ENCODE measurements at regions not wholly inside any gene's neighbourhood (a gene's known extent, or its start where the extent isn't known, plus 50 kb on each side); places are given as distances from the start of the nearest gene placed in this dataset.

DNA sequence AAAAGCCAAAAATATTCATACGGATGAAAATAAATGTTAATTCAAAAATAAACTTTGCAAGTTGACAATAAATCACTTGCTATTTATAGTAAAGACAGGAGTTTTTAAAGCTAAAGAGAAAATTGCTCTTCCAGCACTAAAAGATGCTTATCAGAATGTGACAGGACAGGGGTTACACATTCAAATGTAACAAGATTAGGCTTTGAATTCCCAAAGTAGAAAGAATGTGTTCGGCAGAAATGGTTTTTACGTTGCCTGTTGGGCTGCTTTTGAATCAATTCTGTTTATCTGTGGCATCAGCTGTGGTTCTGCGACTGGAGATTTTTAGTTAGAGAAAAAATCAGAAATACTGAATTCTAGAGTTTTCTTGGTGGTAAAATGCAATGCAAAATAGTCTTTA lies 669.4 kb downstream of the CPS1 start (continued):
- TF ChIP-seq ZNF462 (CRISPR knock-in tag; IDR thresholded peaks at IDR 0.05) = no peak

- H3K27ac Mint-ChIP-seq = no peak overlapping the region
- ATAC-seq (no peak), DNase-seq (ENCODE audit: low spot score) (no peak)
- Histone ChIP-seq H3K4me2 (no peak overlapping the region), H3F3A (replicated peaks; ENCODE audit: low read depth) (no peaks in the 10 kb centered on the region), H3K27ac (ENCODE audit: low read depth) (no peak overlapping the region), H3K36me3 (ENCODE audit: insufficient read depth) (no peaks in the 10 kb centered on the region), H2AFZ (no peak overlapping the region; the same call in 1 of the 2 replicates), H4K20me1 (replicated peaks; ENCODE audit: insufficient read depth) (no peaks in the 10 kb centered on the region), H3K4me3 (no peak overlapping the region), H3K9me2 (ENCODE audit: insufficient read depth) (no peaks in the 10 kb centered on the region; the same call in 1 of the 2 replicates), H3K79me2 (replicated peaks; ENCODE audit: insufficient read depth) (no peaks in the 10 kb centered on the region), H3K4me1 (ENCODE audit: insufficient read depth) (no peaks in the 10 kb centered on the region), H3K27me3 (ENCODE audit: insufficient read depth) (no peaks in the 10 kb centered on the region)
- H3K9me3 Mint-ChIP-seq = peaks cover 2% of the 10 kb centered on the region; the same call in 1 of the 3 replicates
- no peaks in the 10 kb centered on the region for H3K27me3 Mint-ChIP-seq (ENCODE audit: insufficient read depth, low read depth, poor library complexity)
- H3K36me3 Mint-ChIP-seq (ENCODE audit: low read depth) = no peaks in the 10 kb centered on the region; the same call in 2 of the 3 replicates
- H3K4me3 Mint-ChIP-seq = no peak overlapping the region
- no peaks in the 10 kb centered on the region for H3K4me1 Mint-ChIP-seq
- TF ChIP-seq POLR2AphosphoS5 (IDR thresholded peaks at IDR 0.05; ENCODE audit: low read depth) (no peak), ZNF114 (CRISPR knock-in tag; IDR thresholded peaks at IDR 0.05) (no peak), EZH2phosphoT487 (IDR thresholded peaks at IDR 0.05; ENCODE audit: unreplicated experiment) (no peak), STAT1 (IDR thresholded peaks at IDR 0.05; ENCODE audit: unreplicated experiment) (no peak), ZNF462 (CRISPR knock-in tag; IDR thresholded peaks at IDR 0.05) (no peak), JUNB (IDR thresholded peaks at IDR 0.05; ENCODE audit: unreplicated experiment) (no peak)
- TF ChIP-seq, protein P1, sequence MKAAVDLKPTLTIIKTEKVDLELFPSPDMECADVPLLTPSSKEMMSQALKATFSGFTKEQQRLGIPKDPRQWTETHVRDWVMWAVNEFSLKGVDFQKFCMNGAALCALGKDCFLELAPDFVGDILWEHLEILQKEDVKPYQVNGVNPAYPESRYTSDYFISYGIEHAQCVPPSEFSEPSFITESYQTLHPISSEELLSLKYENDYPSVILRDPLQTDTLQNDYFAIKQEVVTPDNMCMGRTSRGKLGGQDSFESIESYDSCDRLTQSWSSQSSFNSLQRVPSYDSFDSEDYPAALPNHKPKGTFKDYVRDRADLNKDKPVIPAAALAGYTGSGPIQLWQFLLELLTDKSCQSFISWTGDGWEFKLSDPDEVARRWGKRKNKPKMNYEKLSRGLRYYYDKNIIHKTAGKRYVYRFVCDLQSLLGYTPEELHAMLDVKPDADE (IDR thresholded peaks at IDR 0.05) = no peak
Observed at GRCh38 chr2:211228559-211228958, 672.2 kb downstream of the CPS1 start.

All from GM23338 (cell line).